GM20000 (cell line): ENCODE measurements at regions not wholly inside any gene's neighbourhood (a gene's known extent, or its start where the extent isn't known, plus 50 kb on each side); places are given as distances from the start of the nearest gene placed in this dataset.

Experiments
- DNase-seq: peaks from one replicate; pipeline ENCODE4 v3.0.0; 2012; ENCODE audit warnings: low spot score
- TF ChIP-seq, protein P1 (sequence below): IDR thresholded peaks from 2 replicates; pipeline ENCODE4 v1.5.1; 2012; ENCODE audit warnings: mild to moderate bottlenecking, control low read depth; ENCODE audit errors: extremely low read depth, missing control alignments

DNA sequence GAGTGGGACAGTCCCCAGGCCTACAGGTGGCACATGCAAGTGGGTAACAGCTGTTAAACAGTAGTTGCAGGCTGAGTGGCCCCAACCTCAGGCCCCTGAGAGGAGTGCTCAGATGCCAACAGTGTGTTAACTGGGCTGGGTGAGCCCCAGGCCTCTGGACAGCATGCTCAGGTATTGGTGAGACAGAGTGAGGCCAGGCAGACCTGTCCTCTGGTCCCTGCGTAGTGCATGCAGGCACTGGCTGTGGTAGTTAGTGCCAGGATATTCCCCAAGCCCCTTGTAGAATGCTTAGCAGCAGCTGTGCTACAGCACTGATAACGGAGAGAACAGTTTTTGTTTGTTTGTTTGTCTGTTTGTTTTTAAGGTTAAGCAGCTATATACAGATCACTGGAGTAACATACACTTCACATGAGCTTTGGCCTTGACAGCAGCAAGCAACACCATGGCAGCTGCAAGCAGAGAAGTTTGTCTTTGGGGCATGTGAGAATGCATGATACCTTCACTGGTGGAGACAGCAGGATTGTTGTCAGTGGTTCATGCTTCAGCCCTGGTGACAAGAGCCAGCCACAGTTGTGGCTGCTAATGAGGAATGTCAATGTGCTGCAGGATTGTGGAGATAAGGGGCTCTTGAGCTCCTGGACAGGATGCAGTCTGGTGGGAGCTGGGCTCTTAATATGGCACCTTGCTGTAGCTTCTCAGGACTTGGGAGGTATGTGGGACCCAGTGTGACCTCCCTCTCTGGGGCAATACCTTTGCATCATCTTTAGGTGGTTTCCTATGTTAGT lies 614.4 kb downstream of the CDH11 start:
- no peak for DNase-seq
- TF ChIP-seq, protein P1, sequence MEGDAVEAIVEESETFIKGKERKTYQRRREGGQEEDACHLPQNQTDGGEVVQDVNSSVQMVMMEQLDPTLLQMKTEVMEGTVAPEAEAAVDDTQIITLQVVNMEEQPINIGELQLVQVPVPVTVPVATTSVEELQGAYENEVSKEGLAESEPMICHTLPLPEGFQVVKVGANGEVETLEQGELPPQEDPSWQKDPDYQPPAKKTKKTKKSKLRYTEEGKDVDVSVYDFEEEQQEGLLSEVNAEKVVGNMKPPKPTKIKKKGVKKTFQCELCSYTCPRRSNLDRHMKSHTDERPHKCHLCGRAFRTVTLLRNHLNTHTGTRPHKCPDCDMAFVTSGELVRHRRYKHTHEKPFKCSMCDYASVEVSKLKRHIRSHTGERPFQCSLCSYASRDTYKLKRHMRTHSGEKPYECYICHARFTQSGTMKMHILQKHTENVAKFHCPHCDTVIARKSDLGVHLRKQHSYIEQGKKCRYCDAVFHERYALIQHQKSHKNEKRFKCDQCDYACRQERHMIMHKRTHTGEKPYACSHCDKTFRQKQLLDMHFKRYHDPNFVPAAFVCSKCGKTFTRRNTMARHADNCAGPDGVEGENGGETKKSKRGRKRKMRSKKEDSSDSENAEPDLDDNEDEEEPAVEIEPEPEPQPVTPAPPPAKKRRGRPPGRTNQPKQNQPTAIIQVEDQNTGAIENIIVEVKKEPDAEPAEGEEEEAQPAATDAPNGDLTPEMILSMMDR, result no peak

DNA sequence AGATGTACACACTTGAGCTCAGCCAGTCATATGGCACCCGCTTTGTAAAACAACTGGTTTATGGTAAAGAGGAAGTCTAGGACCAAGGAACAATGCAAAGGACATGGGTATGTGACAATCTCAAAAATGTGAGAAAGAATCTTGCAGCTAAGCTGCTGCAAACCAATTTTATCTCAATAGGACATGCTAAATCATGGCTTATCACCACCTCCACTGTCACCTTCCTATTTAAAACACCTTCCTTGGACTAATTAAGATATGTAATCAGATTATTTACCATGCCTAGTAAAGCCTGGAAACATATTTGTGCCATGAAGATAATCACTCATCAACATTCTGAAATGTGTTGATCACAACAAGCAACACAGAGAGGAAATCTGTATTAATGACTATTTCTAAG lies 622.7 kb downstream of the CDH11 start:
- DNase-seq, result no peak
- TF ChIP-seq, protein P1, result no peak

DNA sequence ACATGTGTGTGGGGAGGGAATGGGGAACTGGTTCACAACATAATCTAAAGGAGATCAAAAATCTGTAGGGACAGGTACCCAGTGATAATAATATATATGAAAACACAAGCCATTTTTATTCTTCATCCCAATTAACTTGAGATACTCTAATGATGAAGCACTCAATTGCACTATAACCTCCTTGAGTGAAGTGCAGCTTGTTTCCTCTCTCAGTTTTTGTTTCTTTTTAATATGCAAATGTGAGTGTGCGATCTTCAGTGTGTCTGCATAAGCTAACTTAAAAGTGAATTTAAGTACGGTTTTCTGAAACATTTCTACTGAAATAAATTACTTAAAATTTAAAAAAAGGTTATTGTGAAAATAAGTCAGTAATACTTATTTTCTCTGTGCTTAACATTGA lies 623.5 kb downstream of the CDH11 start:
- no peak for DNase-seq
- TF ChIP-seq, protein P1, result no peak

DNA sequence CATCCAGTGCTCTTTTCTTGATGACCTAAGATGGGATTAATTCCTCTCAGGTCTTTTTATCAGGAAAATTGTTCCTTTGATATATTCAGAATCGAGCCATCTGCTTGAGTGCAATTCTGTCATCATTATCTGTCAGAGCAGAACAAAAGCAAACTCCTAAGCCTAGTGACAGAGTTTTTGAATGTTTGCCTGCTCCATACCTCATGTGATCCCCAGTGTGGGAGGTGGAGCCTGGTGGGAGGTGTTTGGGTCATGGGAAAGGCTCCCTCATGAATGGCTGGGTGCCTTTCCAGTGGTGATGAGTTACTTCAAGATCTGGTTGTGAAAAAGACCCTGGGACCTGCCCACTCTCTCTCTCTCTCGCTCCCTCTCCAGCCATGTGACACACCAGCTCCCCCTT lies 628.2 kb downstream of the CDH11 start:
- TF ChIP-seq, protein P1, result no peak

DNA sequence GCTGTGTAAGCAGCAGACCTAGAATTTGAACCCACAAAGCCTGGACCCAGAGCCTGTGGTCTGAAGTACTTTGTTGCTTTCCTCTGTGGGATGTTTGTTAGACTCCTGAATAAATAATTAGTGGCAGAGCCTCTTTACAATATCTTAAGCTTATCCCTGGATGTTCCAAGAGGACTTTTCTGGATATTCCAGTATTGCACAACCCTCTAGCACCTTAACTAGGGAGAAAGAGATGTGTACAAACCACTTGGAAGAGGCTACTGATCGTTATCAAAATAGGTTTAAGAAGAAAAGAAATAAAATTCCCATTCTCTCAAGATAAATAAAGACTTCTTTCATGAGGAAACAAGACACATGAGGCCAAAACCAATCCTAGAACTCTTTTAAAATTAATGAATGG lies 632.4 kb downstream of the CDH11 start:
- no peak for DNase-seq
- TF ChIP-seq, protein P1, result no peak

More for the DNA sequence above, 628.2 kb downstream of the CDH11 start:
- DNase-seq, result no peak

GRCh38 chr16:64486561-64486960 lies 635.3 kb downstream of the CDH11 start:
- TF ChIP-seq, protein P1, result no peak
- no peak for DNase-seq

DNA sequence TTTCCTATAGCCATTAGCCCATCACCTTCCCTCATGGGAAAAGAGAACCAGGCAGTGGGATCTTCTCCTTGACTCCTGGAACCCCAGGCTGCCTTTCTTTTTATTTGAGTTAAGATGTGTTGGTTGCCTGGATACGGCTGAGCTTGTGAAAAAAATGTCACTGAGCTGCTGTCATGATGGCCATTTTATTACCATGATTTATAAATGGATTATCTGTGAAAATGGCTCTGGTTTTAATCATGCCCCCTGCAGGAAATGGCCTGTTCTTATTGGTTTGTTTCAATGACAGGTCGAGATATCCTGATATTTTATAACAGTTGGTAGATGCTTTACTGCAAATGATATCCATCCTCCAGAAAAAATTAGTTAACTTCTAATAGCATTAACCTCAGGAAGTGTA lies 640.4 kb downstream of the CDH11 start:
- no peak for DNase-seq
- TF ChIP-seq, protein P1, result no peak
